Astrocyte of the spinal cord (primary cell): ENCODE measurements at regions not wholly inside any gene's neighbourhood (a gene's known extent, or its start where the extent isn't known, plus 50 kb on each side); places are given as distances from the start of the nearest gene placed in this dataset.

ENCODE experiments used
- DNase-seq: peaks from one replicate; pipeline ENCODE4 v3.0.0; 2011; ENCODE audit warnings: low read depth, low spot score
- H3K4me3 ChIP-seq: 2 replicates; pipeline ENCODE4 v1.5.1; 2011; ENCODE audit warnings: low read depth, mild to moderate bottlenecking, low read length, moderate library complexity
- in situ Hi-C: cut with HindIII; loops from 2 replicates; pipeline ENCODE4 v1.10.0; 2017; ENCODE audit warnings: low sequenced_read_pairs
- TF ChIP-seq, protein P1 (sequence below): IDR thresholded peaks from 2 replicates; pipeline ENCODE4 v1.5.1; 2012; ENCODE audit warnings: low read depth, mild to moderate bottlenecking, low read length, inconsistent platforms

DNA sequence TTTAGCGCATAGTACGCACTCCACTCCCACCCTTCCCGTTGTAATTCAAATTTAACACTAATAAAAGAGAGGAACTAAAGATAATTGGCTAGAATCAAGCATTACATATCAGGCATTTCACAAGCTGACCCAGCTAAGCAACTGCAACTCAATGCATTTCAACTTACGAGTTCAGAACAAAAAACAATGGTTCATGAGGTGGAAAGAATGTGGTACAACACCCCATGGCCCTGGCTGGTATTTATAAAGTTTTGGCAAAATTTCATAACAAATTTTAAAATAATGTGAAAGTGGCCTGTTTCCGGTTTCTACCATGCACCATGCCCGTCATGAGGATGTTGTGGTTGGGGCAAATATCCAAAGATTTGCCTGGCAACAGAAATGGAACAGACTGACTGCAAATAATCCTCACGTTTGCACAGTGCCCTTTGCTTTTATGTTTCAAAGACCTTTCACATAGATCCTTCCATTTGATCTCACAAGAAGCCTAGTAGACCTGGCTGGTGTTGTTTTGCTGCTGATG is 455.3 kb upstream of the NR2F2 start:
- no peak overlapping the region for H3K4me3 ChIP-seq
- in situ Hi-C loops: no loop called here
- DNase-seq: peak; percentile 81
- TF ChIP-seq, protein P1, sequence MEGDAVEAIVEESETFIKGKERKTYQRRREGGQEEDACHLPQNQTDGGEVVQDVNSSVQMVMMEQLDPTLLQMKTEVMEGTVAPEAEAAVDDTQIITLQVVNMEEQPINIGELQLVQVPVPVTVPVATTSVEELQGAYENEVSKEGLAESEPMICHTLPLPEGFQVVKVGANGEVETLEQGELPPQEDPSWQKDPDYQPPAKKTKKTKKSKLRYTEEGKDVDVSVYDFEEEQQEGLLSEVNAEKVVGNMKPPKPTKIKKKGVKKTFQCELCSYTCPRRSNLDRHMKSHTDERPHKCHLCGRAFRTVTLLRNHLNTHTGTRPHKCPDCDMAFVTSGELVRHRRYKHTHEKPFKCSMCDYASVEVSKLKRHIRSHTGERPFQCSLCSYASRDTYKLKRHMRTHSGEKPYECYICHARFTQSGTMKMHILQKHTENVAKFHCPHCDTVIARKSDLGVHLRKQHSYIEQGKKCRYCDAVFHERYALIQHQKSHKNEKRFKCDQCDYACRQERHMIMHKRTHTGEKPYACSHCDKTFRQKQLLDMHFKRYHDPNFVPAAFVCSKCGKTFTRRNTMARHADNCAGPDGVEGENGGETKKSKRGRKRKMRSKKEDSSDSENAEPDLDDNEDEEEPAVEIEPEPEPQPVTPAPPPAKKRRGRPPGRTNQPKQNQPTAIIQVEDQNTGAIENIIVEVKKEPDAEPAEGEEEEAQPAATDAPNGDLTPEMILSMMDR: no peak

DNA sequence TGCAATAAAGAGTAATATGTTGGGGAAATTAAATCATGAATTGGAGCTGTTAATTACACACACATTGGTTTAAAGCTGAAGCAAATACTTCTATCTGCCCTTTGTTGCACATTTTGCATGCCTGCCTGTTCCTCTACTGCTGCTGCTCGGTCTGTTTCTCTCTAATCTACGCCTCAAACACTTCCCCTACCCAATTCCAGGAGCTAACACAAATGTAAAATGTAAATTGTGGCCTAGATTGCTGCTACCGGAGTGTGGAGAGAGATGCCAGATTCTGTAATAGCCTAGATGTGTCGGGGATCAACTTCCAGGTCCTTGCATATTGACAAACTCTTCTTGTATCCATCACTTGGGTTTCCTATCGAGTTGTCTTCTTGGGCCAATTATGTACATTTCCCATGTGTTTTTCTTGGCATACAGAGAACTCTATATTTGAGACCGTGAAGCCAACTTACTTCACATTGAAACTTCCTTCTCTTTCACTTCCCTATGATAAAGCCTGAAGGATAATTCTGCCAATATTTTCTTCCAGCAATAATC is 450.4 kb upstream of the NR2F2 start:
- TF ChIP-seq, protein P1: no peak
- no peak overlapping the region for H3K4me3 ChIP-seq
- in situ Hi-C loops: no loop called here
- no peak for DNase-seq

- TF ChIP-seq, protein P1: no peak
- H3K4me3 ChIP-seq: no peak overlapping the region
- no peak for DNase-seq
- in situ Hi-C loops: no loop called here
These were observed 449.9 kb upstream of the NR2F2 start for GRCh38 chr15:95880630-95881029.

- no peak for DNase-seq
- no peak overlapping the region for H3K4me3 ChIP-seq
- in situ Hi-C loops: no loop called here
- TF ChIP-seq, protein P1: no peak
These were observed 447.4 kb upstream of the NR2F2 start for GRCh38 chr15:95883064-95883463.

DNA sequence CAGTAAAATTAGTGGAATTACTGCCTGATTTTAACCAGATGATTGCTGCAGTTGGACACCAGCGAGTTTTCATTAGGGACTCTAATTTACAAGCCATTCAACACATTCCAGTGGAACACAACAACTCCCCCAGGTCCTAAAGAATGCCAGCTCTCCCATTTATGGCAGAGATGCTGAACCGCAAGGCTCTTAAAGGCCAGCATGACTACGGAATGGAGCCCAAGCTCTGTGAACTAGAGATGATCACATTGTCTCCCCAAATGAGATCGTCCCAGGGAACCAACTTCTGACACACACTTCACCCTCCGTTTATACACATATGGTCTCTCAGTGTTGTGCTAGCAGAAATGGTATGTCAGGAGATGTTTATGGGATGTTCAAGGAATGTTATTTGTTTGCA is 446.2 kb upstream of the NR2F2 start:
- DNase-seq: no peak

DNA sequence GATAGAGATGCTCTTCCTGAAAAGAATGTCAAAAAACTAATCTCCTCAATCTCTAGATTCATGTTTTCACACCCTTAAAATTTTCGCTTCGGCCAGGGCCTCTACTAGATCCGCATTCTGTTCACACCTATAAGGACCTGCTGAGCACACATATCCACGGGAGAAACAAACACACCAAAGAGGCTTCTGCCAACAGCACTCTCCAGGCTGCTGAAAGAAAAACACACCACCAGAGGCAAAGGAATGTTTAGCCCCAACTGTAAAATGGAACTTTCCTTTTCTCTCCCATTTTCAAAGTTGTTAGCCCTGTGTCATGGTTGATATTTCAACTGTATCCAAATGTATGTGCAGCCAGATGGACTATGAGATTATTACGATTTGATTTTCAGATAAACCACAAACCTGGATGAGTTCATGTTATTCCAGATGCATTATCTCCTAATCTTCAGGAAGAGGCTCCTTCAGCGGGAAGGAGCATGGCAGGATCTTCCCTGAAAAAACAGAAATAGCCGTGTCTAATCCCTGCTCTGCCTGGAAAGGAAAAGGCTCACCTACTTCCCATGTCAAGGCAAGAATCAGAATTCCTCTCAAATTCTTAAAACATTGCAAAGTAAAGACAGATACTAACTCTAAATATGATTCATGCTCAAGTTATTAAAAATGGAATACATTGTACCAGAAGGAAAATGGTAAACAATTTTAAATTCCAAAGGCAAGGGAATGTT is 442.7 kb upstream of the NR2F2 start:
- DNase-seq: no peak
- no peak overlapping the region for H3K4me3 ChIP-seq
- TF ChIP-seq, protein P1: no peak
- in situ Hi-C loops: no loop called here

More for the DNA sequence above, 446.2 kb upstream of the NR2F2 start:
- H3K4me3 ChIP-seq: no peak overlapping the region
- TF ChIP-seq, protein P1: no peak
- in situ Hi-C loops: no loop called here
